Esophagus mucosa (tissue), 1 donor: ENCODE measurements at regions not wholly inside any gene's neighbourhood (a gene's known extent, or its start where the extent isn't known, plus 50 kb on each side); places are given as distances from the start of the nearest gene placed in this dataset.

ENCODE experiments used
- ATAC-seq: fragments of 200-7000 bp; cut with Tn5 transposase; one replicate; pipeline ENCODE4 v1.9.1; 2020
- donor health status: DM: yes; HTN: yes; CAD: no.

DNA sequence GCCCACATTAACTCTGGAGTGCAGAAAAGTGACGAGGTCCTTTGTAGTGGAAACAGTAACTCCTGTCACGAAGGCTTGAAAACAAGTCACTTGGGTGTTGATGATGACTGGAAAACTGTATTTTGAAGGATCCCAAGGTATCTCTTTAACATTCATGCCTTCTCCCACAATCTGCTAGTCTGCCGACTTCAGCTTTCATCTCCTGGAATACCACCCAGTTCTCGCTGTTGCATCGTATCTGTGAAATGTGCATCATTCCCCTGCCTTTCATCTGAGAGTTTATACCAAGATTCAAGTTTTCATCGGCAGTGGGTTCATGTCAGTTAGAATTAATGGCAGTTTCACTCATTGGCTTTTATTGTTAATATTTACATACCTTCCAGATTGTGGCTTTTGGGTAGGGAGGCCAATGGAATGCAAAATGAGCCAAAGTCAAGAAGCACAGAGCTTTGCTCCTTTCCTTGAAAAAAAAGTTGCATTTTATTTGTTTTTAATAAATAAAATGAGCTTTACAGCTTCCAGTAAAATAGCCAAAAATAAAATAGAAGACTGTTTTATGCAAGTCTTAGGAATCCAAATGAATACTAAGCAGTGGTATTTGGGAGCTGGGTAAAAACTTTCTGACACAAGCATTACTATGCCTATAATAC lies 575.2 kb upstream of the WWC1 start:
- ATAC-seq: no peak

DNA sequence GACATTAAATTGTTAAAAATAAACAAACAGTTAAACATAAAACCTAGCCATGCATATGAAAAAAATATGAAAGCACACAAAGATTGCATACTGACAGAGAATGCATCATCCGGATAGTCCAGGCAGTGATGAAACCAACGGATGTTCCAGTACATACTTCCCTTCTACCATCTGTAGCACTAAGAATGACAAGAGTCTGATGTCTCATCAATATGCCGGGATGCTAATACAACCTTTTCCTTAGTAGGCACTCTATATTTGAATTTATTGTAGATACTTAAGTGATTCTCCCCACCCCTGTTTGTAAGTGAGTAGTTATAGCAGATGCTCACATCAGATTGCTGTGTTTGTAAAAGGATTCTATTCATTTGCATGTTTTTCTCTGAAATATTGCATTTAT lies 571.2 kb upstream of the WWC1 start:
- no peak for ATAC-seq

- no peak for ATAC-seq
Measured at GRCh38 chr5:167720676-167721260, 570.7 kb upstream of the WWC1 start.

GRCh38 chr5:167721926-167722440 lies 569.5 kb upstream of the WWC1 start:
- ATAC-seq: no peak

GRCh38 chr5:167723254-167723871 lies 568.1 kb upstream of the WWC1 start:
- ATAC-seq: peak; percentile 81

GRCh38 chr5:167725264-167725663 lies 566.2 kb upstream of the WWC1 start:
- no peak for ATAC-seq

DNA sequence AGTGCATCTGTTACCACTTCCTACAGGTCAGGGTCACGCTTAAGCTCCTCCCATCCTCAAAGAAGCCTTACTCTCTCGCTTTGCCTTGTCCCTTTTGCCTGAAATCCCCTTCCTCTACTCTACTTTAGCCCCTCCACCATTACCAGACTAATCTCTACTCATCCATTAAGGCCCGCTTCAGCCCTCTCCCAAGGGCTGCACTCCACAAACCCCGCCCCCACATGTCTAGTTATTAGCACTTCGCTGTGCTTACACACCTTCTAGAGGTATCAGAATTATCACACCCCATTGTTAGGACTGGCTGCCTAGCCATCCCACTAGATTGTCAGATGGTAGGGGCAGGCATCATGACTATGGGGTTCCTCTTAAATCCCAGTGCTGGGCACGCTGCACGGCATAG lies 565.7 kb upstream of the WWC1 start:
- no peak for ATAC-seq

DNA sequence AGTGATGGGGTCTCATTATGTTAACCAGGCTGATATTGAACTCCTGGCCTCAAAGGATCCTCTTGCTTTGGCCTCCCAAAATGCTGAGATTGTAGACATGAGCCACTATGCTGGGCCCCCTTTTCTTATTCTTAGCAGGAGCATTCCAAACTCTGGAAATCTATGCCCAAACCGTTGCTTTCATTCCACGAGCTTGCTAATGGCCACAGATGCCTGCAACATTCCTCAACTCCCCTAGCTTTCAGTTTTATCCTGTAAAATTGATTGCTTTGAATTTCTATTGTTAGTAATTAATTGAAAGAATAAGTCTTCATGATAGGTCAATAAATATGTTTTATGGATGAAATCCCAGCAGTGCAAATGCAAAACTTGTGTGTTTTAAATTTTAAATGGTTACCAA lies 564.8 kb upstream of the WWC1 start:
- no peak for ATAC-seq

DNA sequence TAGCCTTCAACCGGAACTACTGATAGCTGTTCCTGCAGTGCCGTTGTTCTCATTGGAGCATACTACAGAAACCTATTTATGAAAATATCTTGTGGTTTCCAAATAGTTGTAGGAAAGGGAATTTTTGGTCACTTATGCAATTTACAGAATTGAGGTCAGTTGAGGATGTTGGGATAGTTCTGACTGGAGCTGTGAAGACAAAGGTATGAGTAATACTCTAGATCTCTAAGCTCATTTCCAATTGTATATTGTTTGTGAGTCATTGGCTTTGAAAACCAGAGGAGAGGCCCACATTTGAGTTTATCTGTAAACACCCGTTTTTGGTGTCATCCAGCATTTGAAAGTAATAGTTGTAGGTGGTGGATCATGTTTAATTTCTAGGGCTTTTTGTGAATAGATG lies 561.3 kb upstream of the WWC1 start:
- peak; percentile 90 for ATAC-seq

DNA sequence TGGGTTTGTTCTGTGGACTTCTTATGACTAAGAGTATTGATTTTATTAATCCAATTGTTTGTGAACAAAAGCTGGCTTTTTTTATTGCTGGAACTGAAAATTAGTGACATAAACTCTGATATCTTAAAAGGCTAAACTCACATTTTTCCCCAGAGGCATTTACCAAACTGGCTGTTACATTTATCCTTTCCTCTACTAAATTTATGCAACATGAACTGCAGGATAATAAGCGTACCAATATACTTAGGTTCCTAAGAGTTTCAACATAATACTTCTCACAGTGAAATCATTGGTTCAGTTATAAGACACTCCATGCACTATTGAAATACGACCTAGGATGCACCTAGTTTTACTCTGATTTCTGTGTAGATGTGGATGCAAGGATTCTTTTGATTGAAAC lies 560.8 kb upstream of the WWC1 start:
- ATAC-seq: no peak

DNA sequence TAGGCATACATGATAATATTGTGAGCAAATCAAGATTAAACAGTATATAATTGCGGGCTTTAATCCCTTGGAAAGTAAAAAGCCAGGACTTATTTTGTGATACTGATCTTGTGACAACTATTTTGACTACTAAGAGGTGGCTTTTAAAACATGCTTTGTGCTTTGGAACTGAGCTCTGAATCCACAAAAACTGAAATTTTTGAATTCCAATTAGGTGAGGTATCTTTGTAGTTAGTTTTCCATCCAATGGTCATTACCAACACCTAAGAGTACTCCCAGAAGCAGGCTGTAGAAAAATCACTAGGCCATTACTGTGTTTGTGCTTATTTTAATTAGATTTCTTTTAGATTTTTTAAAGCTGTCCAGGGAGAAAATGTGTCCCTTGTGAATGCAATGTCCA lies 559.5 kb upstream of the WWC1 start:
- ATAC-seq: no peak

DNA sequence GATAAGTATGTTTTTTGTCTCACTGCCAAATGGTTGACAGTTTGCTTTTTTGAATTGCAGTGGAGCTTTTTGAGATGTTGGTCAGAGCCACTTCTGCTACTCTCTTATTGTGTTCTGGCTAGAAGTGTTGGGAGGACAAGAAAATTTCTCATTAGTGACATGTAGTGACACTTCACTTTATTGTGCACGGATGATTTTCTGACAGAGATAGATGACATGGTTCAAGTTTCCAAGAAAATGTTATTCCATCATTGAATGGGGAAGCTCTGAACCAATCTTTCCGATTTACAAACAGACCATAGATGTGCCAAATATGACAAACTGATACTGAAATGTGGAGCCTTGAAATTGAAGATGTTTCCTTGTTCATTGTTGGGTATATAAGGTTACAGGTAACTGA lies 558.9 kb upstream of the WWC1 start:
- ATAC-seq: no peak

DNA sequence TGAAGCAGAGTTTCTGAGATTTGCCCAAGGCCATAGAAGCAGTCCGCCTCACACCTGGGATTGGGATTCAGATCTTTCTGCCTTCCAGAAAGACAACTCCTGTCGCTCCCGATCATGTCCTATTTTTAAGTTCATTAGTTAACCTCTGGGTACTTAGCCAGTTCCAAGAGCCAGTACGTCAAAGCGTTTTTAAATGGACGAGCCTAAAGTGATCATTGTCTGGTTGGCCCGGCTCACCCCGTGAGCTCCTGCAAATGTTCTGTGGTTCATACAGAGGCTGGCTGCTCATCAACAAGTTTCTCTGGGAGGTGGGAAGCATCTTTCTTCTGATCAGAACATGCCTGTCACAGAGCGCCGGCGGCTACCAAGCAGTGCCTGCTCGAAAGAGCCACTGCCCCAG lies 554.5 kb upstream of the WWC1 start:
- no peak for ATAC-seq

GRCh38 chr5:167743695-167744464 lies 547.6 kb upstream of the WWC1 start:
- no peak for ATAC-seq

DNA sequence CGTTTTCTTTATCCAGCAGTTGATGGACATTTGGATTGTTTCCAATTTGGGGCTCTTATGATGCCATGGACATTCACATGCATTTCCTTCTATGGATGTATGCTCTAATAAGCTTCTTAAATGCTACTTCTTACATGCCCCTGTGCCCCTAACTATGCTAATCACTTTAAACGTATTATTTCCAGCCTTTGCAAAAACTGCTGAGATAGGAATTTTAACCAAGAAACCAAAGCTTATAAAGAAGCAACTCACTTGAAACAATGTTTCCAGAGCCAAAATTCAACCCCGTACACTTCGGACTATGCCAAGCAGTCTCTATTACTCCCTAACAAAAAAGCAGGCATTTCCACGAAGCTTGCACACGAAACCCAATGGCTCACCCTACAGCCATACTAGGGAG lies 545.6 kb upstream of the WWC1 start:
- ATAC-seq: no peak

- ATAC-seq: no peak
Measured at GRCh38 chr5:167750586-167750985, 540.9 kb upstream of the WWC1 start.

DNA sequence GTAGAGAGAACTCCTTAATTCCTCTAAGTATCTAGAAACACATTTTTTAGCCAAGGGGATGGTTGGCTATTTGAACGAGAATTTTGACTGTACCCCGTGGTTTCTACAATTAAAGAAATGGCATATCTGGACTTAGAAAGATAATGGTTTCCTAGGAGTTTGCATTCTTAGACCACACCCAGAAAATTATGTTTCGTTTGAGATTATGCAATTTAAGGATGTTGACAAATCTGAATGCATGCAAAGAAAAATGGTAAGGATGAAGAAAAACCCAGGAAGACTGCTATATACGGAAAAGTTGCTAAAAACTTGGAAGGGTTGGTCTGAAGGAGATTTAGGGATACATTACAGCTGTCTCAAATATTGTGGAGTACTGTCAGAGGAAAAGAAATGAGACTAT lies 538.5 kb upstream of the WWC1 start:
- no peak for ATAC-seq

GRCh38 chr5:167753725-167754490 lies 537.5 kb upstream of the WWC1 start:
- ATAC-seq: no peak

GRCh38 chr5:167754501-167755021 lies 536.9 kb upstream of the WWC1 start:
- ATAC-seq: no peak

- ATAC-seq: no peak
Measured at GRCh38 chr5:167755420-167755819, 536.0 kb upstream of the WWC1 start.

DNA sequence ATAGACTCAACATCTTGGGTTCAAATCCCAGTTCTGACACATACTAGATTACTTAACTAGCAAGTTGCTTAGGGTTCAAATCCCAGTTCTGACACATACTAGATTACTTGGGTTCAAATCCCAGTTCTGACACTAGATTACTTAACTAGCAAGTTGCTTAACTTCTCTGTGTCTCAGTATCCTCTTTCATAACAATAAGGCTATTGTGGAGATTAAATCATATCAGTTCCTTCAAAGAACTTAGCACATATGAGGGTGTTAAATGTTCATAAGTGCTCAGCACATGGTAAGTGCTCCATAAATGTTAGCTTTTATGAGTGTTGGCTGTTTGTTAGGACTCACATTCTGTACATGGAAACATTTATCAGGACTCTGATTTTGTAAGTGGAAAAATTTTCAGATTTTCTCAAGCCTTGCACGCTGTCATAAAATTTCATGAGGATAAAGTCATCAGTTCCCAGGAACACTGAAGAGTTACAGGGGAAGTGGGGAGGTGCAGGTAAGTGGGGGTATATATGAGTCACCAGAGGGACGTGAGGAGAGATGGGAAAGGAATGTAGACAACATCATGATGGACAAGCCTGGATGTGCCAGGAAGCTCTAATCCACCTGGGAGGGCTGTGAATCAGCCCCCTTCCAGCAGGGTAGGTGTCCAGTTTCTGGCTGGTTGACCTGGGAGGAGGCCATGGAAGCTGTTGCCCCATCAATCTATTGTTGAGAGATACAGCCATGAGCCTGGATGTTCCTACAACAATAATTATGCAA lies 532.2 kb upstream of the WWC1 start:
- peak; percentile 51 for ATAC-seq

DNA sequence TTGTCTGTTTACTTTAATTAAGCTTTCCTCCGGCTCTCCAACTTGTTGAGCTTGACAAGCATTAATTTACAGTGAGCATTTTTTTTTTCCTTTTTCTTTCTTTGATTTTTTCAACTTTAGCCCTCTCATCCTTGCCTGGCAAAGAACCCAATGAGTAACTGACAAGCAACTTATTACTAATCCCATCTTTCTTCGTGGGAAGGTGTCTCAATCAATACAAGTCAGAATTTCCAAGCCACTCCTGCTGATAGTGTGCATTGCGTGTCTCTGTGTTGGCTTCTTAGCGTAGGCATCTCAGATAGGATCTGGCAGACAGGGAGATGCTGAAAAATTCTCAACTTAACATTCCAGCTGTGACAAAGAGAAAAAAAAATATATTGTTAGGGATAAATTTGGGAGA lies 527.7 kb upstream of the WWC1 start:
- ATAC-seq: peak; percentile 54
